Brain microvascular endothelial cell (primary cell): ENCODE measurements at regions not wholly inside any gene's neighbourhood (a gene's known extent, or its start where the extent isn't known, plus 50 kb on each side); places are given as distances from the start of the nearest gene placed in this dataset.
"Not testable (repeated sequence)": the region's sequence is repeated elsewhere in the genome, so short reads cannot be mapped to it uniquely, and the experiment has no call there.

ENCODE experiments used
- DNase-seq: peaks from one replicate; pipeline ENCODE4 v3.0.0-alpha.2; 2020
- H3K27ac ChIP-seq: fragments of 250-450 bp; sonication (Bioruptor Pico); 2 replicates; pipeline ENCODE4 v1.5.1; 2020; ENCODE audit warnings: mild to moderate bottlenecking, moderate library complexity
- H3K27me3 ChIP-seq: fragments of 250-450 bp; sonication (Bioruptor Pico); replicated peaks from 2 replicates; pipeline ENCODE4 v1.5.1; 2020; ENCODE audit warnings: mild to moderate bottlenecking
- H3K36me3 ChIP-seq: fragments of 250-450 bp; sonication (Bioruptor Pico); replicated peaks from 2 replicates; pipeline ENCODE4 v1.5.1; 2020; ENCODE audit warnings: mild to moderate bottlenecking
- H3K4me3 ChIP-seq: 2 replicates; pipeline ENCODE4 v1.5.1; 2011; ENCODE audit warnings: low read depth, mild to moderate bottlenecking, control low read depth, low read length, moderate library complexity
- CTCF ChIP-seq: IDR thresholded peaks from 2 replicates; pipeline ENCODE4 v1.5.1; 2011; ENCODE audit warnings: low read depth, mild to moderate bottlenecking, moderate library complexity, low read length, control low read depth, inconsistent platforms; ENCODE audit errors: missing control alignments
- in situ Hi-C: cut with HindIII; loops from 2 replicates; pipeline ENCODE4 v1.10.0; 2017; ENCODE audit warnings: low sequenced_read_pairs, low pct_ligation_motif_present

- Histone ChIP-seq H3K27ac (no peak overlapping the region), H3K27me3 (no peaks in the 10 kb centered on the region)
- in situ Hi-C loops = no loop called here
Measured at GRCh38 chr11:116043857-116044256, 539.6 kb upstream of the CADM1 start.

GRCh38 chr11:116043059-116043458, 538.8 kb upstream of the CADM1 start:
- H3K4me3 ChIP-seq, in situ Hi-C loops, H3K27ac ChIP-seq, H3K27me3 ChIP-seq, DNase-seq, H3K36me3 ChIP-seq: not testable (repeated sequence)

More at GRCh38 chr11:116043857-116044256, 539.6 kb upstream of the CADM1 start:
- no peak for DNase-seq
- Histone ChIP-seq H3K36me3 (no peaks in the 10 kb centered on the region), H3K4me3 (no peak overlapping the region)
- no peak for TF ChIP-seq CTCF

GRCh38 chr11:116042146-116042545, 537.9 kb upstream of the CADM1 start:
- Histone ChIP-seq H3K27me3 (no peaks in the 10 kb centered on the region), H3K36me3 (no peaks in the 10 kb centered on the region), H3K4me3 (no peak overlapping the region), H3K27ac (no peak overlapping the region)
- TF ChIP-seq CTCF = no peak
- in situ Hi-C loops = no loop called here
- no peak for DNase-seq

DNA sequence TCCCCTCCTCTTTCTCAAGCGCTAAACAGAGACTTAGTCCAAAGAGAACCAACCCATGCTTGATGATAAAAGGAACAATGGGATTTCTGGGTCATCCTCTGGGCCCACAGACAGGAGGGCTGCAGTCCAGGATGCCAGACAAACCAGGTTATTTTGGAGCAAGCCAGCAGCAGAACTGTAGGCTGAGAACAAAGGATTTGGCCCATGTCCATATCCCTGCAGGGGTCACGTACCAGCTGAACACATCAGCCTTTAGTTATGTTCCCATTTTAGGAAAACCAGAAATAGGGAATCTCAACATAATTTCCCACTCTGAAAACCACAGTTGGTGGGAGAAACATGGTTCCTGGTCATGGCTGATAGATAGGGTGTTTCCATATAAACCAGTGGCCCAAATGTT, 533.6 kb upstream of the CADM1 start:
- in situ Hi-C loops = no loop called here
- H3K36me3 ChIP-seq = no peaks in the 10 kb centered on the region
- no peak for DNase-seq

DNA sequence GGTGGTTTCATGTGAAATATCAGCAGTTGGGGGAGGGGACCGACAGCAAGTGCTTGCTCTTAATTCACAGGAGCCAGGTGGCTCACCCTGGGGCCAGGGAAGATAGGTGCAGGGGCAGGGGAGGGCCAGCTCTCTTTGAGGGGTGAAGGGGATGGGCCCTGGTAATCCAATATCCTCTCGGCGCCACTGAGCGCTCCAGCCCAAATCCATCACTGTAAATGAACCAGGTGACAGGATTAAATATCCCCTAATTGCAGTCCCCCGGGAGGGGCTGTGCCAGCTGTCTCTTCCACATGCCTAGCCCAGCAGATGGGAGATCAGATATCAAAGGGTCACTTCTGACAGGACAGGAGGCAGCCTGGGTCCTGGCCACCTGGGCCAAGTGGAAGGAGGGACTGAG, 531.8 kb upstream of the CADM1 start:
- Histone ChIP-seq H3K4me3 (no peak overlapping the region), H3K27ac (no peak overlapping the region), H3K27me3 (no peaks in the 10 kb centered on the region), H3K36me3 (no peaks in the 10 kb centered on the region)
- TF ChIP-seq CTCF = no peak
- in situ Hi-C loops = no loop called here
- DNase-seq = no peak

More for the DNA sequence above, 533.6 kb upstream of the CADM1 start:
- H3K27ac ChIP-seq = no peak overlapping the region
- TF ChIP-seq CTCF = no peak
- no peaks in the 10 kb centered on the region for H3K27me3 ChIP-seq
- no peak overlapping the region for H3K4me3 ChIP-seq

DNA sequence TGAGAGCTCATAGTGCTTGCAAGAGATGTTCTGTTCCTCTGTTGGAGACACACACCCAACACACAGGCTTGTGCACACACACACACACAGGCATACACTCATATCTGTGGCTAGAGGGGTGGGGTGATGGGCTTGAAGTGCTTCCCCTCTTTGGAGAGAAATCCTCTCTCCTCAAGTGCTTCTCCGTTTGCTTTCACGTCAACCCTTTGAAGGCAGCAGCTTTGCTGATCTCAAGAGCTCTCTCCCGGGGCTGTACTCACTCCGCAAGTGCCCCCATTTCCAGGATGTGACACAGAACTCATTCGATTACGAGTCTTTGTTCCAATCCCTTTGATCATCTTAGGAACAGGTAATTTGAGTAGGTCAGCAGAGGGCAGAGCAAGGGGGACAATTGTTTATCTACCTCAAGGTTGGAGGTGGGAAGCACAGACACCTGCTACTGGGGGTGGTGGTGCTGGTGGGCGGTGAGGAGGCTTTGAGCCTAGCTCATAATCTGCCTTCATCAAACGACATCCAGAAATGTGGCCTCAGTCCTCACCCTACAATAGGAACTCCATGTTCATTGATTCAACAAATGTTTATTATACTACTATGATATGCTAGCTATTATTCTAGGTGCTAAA, 529.8 kb upstream of the CADM1 start:
- TF ChIP-seq CTCF = no peak
- Histone ChIP-seq H3K27me3 (no peaks in the 10 kb centered on the region), H3K4me3 (no peak overlapping the region), H3K27ac (no peak overlapping the region), H3K36me3 (no peaks in the 10 kb centered on the region)
- in situ Hi-C loops = no loop called here
- no peak for DNase-seq
